WTC11 (cell line): ENCODE measurements at regions not wholly inside any gene's neighbourhood (a gene's known extent, or its start where the extent isn't known, plus 50 kb on each side); places are given as distances from the start of the nearest gene placed in this dataset.

Source experiments
- EMX1 ChIP-seq: fragments of 250-450 bp; sonication (Bioruptor Pico); IDR thresholded peaks from 2 replicates; pipeline ENCODE4 v1.8.0; 2021; ENCODE audit warnings: mild to moderate bottlenecking
- FOXK1 ChIP-seq: sonication (generic); formaldehyde crosslinking; IDR thresholded peaks from 2 replicates; pipeline ENCODE4 v1.8.0; 2022; ENCODE audit warnings: mild to moderate bottlenecking, moderate library complexity, missing genetic modification reagents
- FOXP1 ChIP-seq: sonication (generic); formaldehyde crosslinking; IDR thresholded peaks from 2 replicates; pipeline ENCODE4 v1.8.0; 2022; ENCODE audit warnings: missing genetic modification reagents, mild to moderate bottlenecking, moderate library complexity, borderline replicate concordance
- JAZF1 ChIP-seq: fragments of 250-450 bp; sonication (Bioruptor Pico); IDR thresholded peaks from 2 replicates; pipeline ENCODE4 v1.9.0; 2021; ENCODE audit warnings: moderate library complexity, mild to moderate bottlenecking, inconsistent platforms
- NR2C2 ChIP-seq: sonication (generic); formaldehyde crosslinking; IDR thresholded peaks from 2 replicates; pipeline ENCODE4 v1.8.0; 2022; ENCODE audit warnings: mild to moderate bottlenecking, missing genetic modification reagents
- TCF7 ChIP-seq: sonication (generic); formaldehyde crosslinking; IDR thresholded peaks from 2 replicates; pipeline ENCODE4 v1.8.0; 2022; ENCODE audit warnings: mild to moderate bottlenecking, low read depth, missing genetic modification reagents, moderate library complexity
- TEAD4 ChIP-seq: sonication (generic); formaldehyde crosslinking; IDR thresholded peaks from 2 replicates; pipeline ENCODE4 v1.8.0; 2022; ENCODE audit warnings: mild to moderate bottlenecking, missing genetic modification reagents
- TF ChIP-seq, protein P1 (sequence below): sonication (generic); formaldehyde crosslinking; IDR thresholded peaks from 2 replicates; pipeline ENCODE4 v1.8.0; 2022; ENCODE audit warnings: missing genetic modification reagents
- TF ChIP-seq, protein P2 (sequence below): fragments of 250-450 bp; sonication (Bioruptor Pico); IDR thresholded peaks from 2 replicates; pipeline ENCODE4 v2.1.2; 2022; ENCODE audit warnings: mild to moderate bottlenecking, moderate library complexity
- TF ChIP-seq, protein P3 (sequence below): fragments of 200-600 bp; IDR thresholded peaks from 2 replicates; pipeline ENCODE4 v1.8.0; 2022; ENCODE audit warnings: antibody characterized with exemption
- TF ChIP-seq, protein P4 (sequence below): sonication (generic); formaldehyde crosslinking; IDR thresholded peaks from 2 replicates; pipeline ENCODE4 v1.8.1; 2023; ENCODE audit warnings: mild to moderate bottlenecking, missing genetic modification reagents
- TF ChIP-seq, protein P5 (sequence below): sonication (generic); formaldehyde crosslinking; IDR thresholded peaks from 2 replicates; pipeline ENCODE4 v1.8.0; 2023; ENCODE audit warnings: mild to moderate bottlenecking, missing genetic modification reagents

DNA sequence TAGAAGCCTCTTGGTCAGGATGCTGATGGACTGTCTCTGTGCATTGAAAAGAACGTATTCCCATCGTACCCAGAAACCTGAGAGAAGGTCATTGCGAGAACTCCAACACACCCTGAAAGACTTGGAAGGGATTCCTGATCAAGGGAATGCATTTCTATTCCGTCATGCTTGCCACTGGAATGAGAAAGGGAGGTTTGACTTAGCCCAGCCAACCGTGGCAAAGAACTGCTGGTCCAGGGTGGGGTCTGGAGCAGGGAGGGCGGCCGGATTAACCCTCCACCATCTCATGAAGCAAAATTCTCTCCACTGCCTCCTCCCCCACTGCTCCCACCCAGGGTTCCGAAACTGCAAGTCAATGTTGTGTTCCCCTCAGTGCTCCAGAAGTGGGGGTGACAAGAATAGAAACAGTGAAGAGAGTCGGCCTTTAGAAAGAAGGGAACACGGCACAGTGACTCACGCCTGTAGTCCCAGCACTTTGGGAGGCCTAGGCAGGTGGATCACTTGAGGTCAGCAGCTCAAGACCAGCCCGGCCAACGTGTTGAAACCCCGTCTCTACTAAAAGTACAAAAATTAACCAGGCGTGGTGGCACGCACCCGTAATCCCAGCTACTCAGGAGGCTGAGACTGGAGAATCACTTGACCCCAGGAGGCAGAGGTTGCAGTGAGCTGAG, 137.5 kb upstream of the MGMT start:
- TF ChIP-seq, protein P1, sequence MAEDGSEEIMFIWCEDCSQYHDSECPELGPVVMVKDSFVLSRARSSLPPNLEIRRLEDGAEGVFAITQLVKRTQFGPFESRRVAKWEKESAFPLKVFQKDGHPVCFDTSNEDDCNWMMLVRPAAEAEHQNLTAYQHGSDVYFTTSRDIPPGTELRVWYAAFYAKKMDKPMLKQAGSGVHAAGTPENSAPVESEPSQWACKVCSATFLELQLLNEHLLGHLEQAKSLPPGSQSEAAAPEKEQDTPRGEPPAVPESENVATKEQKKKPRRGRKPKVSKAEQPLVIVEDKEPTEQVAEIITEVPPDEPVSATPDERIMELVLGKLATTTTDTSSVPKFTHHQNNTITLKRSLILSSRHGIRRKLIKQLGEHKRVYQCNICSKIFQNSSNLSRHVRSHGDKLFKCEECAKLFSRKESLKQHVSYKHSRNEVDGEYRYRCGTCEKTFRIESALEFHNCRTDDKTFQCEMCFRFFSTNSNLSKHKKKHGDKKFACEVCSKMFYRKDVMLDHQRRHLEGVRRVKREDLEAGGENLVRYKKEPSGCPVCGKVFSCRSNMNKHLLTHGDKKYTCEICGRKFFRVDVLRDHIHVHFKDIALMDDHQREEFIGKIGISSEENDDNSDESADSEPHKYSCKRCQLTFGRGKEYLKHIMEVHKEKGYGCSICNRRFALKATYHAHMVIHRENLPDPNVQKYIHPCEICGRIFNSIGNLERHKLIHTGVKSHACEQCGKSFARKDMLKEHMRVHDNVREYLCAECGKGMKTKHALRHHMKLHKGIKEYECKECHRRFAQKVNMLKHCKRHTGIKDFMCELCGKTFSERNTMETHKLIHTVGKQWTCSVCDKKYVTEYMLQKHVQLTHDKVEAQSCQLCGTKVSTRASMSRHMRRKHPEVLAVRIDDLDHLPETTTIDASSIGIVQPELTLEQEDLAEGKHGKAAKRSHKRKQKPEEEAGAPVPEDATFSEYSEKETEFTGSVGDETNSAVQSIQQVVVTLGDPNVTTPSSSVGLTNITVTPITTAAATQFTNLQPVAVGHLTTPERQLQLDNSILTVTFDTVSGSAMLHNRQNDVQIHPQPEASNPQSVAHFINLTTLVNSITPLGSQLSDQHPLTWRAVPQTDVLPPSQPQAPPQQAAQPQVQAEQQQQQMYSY (CRISPR knock-in tag), result no peak
- TF ChIP-seq JAZF1 (CRISPR knock-in tag) (no peak), EMX1 (no peak), TEAD4 (no peak), TCF7 (CRISPR knock-in tag) (no peak), FOXK1 (no peak), NR2C2 (CRISPR knock-in tag) (no peak), FOXP1 (CRISPR knock-in tag) (no peak)
- TF ChIP-seq, protein P2, sequence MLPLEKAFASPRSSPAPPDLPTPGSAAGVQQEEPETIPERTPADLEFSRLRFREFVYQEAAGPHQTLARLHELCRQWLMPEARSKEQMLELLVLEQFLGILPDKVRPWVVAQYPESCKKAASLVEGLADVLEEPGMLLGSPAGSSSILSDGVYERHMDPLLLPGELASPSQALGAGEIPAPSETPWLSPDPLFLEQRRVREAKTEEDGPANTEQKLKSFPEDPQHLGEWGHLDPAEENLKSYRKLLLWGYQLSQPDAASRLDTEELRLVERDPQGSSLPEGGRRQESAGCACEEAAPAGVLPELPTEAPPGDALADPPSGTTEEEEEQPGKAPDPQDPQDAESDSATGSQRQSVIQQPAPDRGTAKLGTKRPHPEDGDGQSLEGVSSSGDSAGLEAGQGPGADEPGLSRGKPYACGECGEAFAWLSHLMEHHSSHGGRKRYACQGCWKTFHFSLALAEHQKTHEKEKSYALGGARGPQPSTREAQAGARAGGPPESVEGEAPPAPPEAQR, result no peak
- TF ChIP-seq, protein P3, sequence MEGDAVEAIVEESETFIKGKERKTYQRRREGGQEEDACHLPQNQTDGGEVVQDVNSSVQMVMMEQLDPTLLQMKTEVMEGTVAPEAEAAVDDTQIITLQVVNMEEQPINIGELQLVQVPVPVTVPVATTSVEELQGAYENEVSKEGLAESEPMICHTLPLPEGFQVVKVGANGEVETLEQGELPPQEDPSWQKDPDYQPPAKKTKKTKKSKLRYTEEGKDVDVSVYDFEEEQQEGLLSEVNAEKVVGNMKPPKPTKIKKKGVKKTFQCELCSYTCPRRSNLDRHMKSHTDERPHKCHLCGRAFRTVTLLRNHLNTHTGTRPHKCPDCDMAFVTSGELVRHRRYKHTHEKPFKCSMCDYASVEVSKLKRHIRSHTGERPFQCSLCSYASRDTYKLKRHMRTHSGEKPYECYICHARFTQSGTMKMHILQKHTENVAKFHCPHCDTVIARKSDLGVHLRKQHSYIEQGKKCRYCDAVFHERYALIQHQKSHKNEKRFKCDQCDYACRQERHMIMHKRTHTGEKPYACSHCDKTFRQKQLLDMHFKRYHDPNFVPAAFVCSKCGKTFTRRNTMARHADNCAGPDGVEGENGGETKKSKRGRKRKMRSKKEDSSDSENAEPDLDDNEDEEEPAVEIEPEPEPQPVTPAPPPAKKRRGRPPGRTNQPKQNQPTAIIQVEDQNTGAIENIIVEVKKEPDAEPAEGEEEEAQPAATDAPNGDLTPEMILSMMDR, result no peak
- TF ChIP-seq, protein P4, sequence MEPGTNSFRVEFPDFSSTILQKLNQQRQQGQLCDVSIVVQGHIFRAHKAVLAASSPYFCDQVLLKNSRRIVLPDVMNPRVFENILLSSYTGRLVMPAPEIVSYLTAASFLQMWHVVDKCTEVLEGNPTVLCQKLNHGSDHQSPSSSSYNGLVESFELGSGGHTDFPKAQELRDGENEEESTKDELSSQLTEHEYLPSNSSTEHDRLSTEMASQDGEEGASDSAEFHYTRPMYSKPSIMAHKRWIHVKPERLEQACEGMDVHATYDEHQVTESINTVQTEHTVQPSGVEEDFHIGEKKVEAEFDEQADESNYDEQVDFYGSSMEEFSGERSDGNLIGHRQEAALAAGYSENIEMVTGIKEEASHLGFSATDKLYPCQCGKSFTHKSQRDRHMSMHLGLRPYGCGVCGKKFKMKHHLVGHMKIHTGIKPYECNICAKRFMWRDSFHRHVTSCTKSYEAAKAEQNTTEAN (CRISPR knock-in tag), result no peak
- TF ChIP-seq, protein P5, sequence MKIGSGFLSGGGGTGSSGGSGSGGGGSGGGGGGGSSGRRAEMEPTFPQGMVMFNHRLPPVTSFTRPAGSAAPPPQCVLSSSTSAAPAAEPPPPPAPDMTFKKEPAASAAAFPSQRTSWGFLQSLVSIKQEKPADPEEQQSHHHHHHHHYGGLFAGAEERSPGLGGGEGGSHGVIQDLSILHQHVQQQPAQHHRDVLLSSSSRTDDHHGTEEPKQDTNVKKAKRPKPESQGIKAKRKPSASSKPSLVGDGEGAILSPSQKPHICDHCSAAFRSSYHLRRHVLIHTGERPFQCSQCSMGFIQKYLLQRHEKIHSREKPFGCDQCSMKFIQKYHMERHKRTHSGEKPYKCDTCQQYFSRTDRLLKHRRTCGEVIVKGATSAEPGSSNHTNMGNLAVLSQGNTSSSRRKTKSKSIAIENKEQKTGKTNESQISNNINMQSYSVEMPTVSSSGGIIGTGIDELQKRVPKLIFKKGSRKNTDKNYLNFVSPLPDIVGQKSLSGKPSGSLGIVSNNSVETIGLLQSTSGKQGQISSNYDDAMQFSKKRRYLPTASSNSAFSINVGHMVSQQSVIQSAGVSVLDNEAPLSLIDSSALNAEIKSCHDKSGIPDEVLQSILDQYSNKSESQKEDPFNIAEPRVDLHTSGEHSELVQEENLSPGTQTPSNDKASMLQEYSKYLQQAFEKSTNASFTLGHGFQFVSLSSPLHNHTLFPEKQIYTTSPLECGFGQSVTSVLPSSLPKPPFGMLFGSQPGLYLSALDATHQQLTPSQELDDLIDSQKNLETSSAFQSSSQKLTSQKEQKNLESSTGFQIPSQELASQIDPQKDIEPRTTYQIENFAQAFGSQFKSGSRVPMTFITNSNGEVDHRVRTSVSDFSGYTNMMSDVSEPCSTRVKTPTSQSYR, result no peak
